CD4-positive, CD25-positive, alpha-beta regulatory T cell (primary cell): ENCODE measurements at regions not wholly inside any gene's neighbourhood (a gene's known extent, or its start where the extent isn't known, plus 50 kb on each side); places are given as distances from the start of the nearest gene placed in this dataset.
"Not testable (repeated sequence)": the region's sequence is repeated elsewhere in the genome, so short reads cannot be mapped to it uniquely, and the experiment has no call there.

ENCODE experiments used
- ATAC-seq, 2 donors: fragments of 150-1000 bp; cut with Tn5 transposase; one replicate each; pipeline ENCODE4 v1.10.0; 2021; ENCODE audit warnings: low read depth in 2 of 2, moderate number of reproducible peaks in 2 of 2, moderate library complexity in 1 of 2
- DNase-seq, 3 donors: peaks; one replicate each; pipeline versions ENCODE4 v3.0.0 to v3.0.0-alpha.2; 2012 to 2022; ENCODE audit warnings: mixed read lengths in 1 of 3
- H3K27ac ChIP-seq: one replicate; pipeline ENCODE4 v1.7.0; 2013; ENCODE audit warnings: mild to moderate bottlenecking, low read length; ENCODE audit not compliant: insufficient read depth, poor library complexity, severe bottlenecking
- H3K27me3 ChIP-seq: one replicate; pipeline ENCODE4 v1.7.0; 2013; ENCODE audit warnings: low read length; ENCODE audit not compliant: control insufficient read depth, insufficient read depth
- H3K36me3 ChIP-seq: one replicate; pipeline ENCODE4 v1.7.0; 2013; ENCODE audit warnings: mild to moderate bottlenecking, low read length, moderate library complexity; ENCODE audit not compliant: control insufficient read depth, insufficient read depth
- H3K4me1 ChIP-seq: 2 replicates; pipeline ENCODE4 v1.7.0; 2013; ENCODE audit warnings: mild to moderate bottlenecking, low read length; ENCODE audit not compliant: insufficient read depth, control insufficient read depth, poor library complexity, severe bottlenecking
- H3K4me3 ChIP-seq: one replicate; pipeline ENCODE4 v1.7.0; 2013; ENCODE audit warnings: low read depth, mild to moderate bottlenecking, low read length, moderate library complexity
- H3K9me3 ChIP-seq, 2 experiments: 1 replicate in 1 of 2; 2 replicates in 1 of 2; pipeline ENCODE4 v1.7.0; 2013; ENCODE audit warnings: low read length in 2 of 2, mild to moderate bottlenecking in 1 of 2, moderate library complexity in 1 of 2; ENCODE audit not compliant: control insufficient read depth in 2 of 2
- H3K27ac Mint-ChIP-seq, 3 donors: one replicate each; pipeline ENCODE4 v1.8.0; 2020 to 2022; ENCODE audit warnings: mild to moderate bottlenecking in 3 of 3, mixed read lengths in 3 of 3, moderate library complexity in 2 of 3
- H3K27me3 Mint-ChIP-seq: one replicate; pipeline ENCODE4 v1.8.0; 2022; ENCODE audit warnings: mild to moderate bottlenecking, mixed read lengths
- H3K36me3 Mint-ChIP-seq: one replicate; pipeline ENCODE4 v1.8.0; 2020; ENCODE audit warnings: mixed read lengths
- H3K4me1 Mint-ChIP-seq, 4 donors: one replicate each; pipeline ENCODE4 v1.8.0; 2020 to 2022; ENCODE audit warnings: mixed read lengths in 4 of 4, mild to moderate bottlenecking in 1 of 4
- H3K4me3 Mint-ChIP-seq, 4 donors: one replicate each; pipeline ENCODE4 v1.8.0; 2020 to 2022; ENCODE audit warnings: mild to moderate bottlenecking in 4 of 4, mixed read lengths in 4 of 4, moderate library complexity in 3 of 4
- H3K9me3 Mint-ChIP-seq, 7 donors: one replicate each; pipeline ENCODE4 v1.8.0; 2020 to 2022; ENCODE audit warnings: mixed read lengths in 7 of 7, mild to moderate bottlenecking in 3 of 7, moderate library complexity in 2 of 7

DNA sequence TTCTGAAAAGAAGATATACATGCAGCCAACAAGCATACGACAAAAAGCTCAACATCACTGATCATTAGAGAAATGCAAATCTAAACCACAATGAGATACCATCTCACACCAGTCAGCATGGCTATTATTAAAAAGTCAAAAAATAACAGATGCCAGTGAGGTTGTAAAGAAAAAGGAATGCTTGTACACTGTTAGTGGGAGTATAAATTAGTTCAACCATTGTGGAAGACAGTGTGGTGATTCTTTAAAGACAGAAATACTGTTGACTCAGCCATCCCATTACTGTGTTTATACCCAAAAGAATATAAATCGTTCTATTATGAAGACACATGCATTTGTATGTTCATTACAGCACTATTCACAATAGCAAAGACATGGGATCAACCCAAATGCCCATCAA, 221.1 kb upstream of the GADL1 start:
- H3K9me3 ChIP-seq, H3K4me3 ChIP-seq, ATAC-seq, H3K36me3 ChIP-seq, H3K36me3 Mint-ChIP-seq, H3K9me3 Mint-ChIP-seq, H3K27me3 ChIP-seq, H3K27ac ChIP-seq, H3K27me3 Mint-ChIP-seq, DNase-seq, H3K4me1 ChIP-seq, H3K4me3 Mint-ChIP-seq, H3K4me1 Mint-ChIP-seq: not testable (repeated sequence)
- peak overlapping the region in 1 of 3 donors; percentile 39 for H3K27ac Mint-ChIP-seq

GRCh38 chr3:31116651-31117050, 222.2 kb upstream of the GADL1 start:
- Histone ChIP-seq H3K27ac (no peak overlapping the region), H3K4me3 (no peak overlapping the region), H3K9me3 (no peaks in the 10 kb centered on the region), H3K36me3 (no peaks in the 10 kb centered on the region), H3K4me1 (no peaks in the 10 kb centered on the region), H3K27me3 (no peaks in the 10 kb centered on the region)
- H3K4me3 Mint-ChIP-seq = no peak overlapping the region
- DNase-seq = no peak
- no peak overlapping the region for H3K27ac Mint-ChIP-seq
- ATAC-seq = no peak
- no peaks in the 10 kb centered on the region for H3K27me3 Mint-ChIP-seq
- no peaks in the 10 kb centered on the region for H3K36me3 Mint-ChIP-seq
- H3K9me3 Mint-ChIP-seq = peaks cover 0 to 8% (median 1%) of the 10 kb centered on the region in 7 donors
- H3K4me1 Mint-ChIP-seq = peaks cover 0 to 4% (median 0%) of the 10 kb centered on the region in 4 donors

- Mint-ChIP-seq H3K36me3 (no peaks in the 10 kb centered on the region), H3K4me3 (no peak overlapping the region), H3K27ac (no peak overlapping the region), H3K9me3 (peaks cover 0 to 6% (median 0%) of the 10 kb centered on the region in 7 donors), H3K27me3 (no peaks in the 10 kb centered on the region), H3K4me1 (no peaks in the 10 kb centered on the region)
- DNase-seq (no peak), ATAC-seq (no peak)
- no peaks in the 10 kb centered on the region for H3K9me3 ChIP-seq
- no peaks in the 10 kb centered on the region for H3K36me3 ChIP-seq
- no peak overlapping the region for H3K4me3 ChIP-seq
- H3K27ac ChIP-seq = no peak overlapping the region
- H3K4me1 ChIP-seq = no peaks in the 10 kb centered on the region
- no peaks in the 10 kb centered on the region for H3K27me3 ChIP-seq
Observed at GRCh38 chr3:31117854-31118253, 223.4 kb upstream of the GADL1 start.

DNA sequence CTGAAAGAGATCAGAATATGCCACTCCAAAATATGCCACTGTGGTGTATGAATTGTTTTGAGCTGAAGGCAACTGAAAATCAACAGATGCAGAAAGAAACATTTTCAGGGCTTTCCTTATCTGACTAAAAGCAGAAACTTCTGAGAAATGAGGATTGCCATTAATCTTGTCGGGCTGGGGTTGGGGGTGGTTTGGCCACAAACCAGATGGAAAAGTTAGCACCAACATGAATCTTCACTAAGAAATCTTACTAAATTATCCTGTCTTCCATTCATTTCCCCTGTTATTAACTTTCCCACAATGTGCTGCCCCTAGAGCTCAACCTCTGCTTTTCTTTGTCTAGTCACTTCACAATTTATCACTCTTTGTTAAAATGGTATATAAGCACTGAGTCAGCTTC, 229.9 kb upstream of the GADL1 start:
- Histone ChIP-seq H3K9me3 (peaks cover 0 to 6% of the 10 kb centered on the region in 2 experiments), H3K27ac (no peak overlapping the region), H3K36me3 (no peaks in the 10 kb centered on the region), H3K27me3 (no peaks in the 10 kb centered on the region), H3K4me1 (no peaks in the 10 kb centered on the region), H3K4me3 (no peak overlapping the region)
- no peak for DNase-seq
- H3K36me3 Mint-ChIP-seq = no peaks in the 10 kb centered on the region
- H3K4me3 Mint-ChIP-seq = no peak overlapping the region
- no peaks in the 10 kb centered on the region for H3K4me1 Mint-ChIP-seq
- H3K9me3 Mint-ChIP-seq = peaks cover 0 to 14% (median 5%) of the 10 kb centered on the region in 7 donors
- H3K27me3 Mint-ChIP-seq = no peaks in the 10 kb centered on the region
- no peak overlapping the region for H3K27ac Mint-ChIP-seq
- ATAC-seq = no peak

GRCh38 chr3:31125413-31126020, 231.1 kb upstream of the GADL1 start:
- DNase-seq = no peak
- Histone ChIP-seq H3K36me3 (no peaks in the 10 kb centered on the region), H3K9me3 (peaks cover 0 to 6% of the 10 kb centered on the region in 2 experiments), H3K27me3 (no peaks in the 10 kb centered on the region), H3K4me1 (no peaks in the 10 kb centered on the region), H3K4me3 (no peak overlapping the region), H3K27ac (no peak overlapping the region)
- Mint-ChIP-seq H3K27me3 (peaks cover 2% of the 10 kb centered on the region), H3K27ac (no peak overlapping the region), H3K4me3 (no peak overlapping the region), H3K9me3 (peaks cover 0 to 14% (median 5%) of the 10 kb centered on the region in 7 donors), H3K4me1 (no peaks in the 10 kb centered on the region), H3K36me3 (no peaks in the 10 kb centered on the region)
- ATAC-seq = no peak

DNA sequence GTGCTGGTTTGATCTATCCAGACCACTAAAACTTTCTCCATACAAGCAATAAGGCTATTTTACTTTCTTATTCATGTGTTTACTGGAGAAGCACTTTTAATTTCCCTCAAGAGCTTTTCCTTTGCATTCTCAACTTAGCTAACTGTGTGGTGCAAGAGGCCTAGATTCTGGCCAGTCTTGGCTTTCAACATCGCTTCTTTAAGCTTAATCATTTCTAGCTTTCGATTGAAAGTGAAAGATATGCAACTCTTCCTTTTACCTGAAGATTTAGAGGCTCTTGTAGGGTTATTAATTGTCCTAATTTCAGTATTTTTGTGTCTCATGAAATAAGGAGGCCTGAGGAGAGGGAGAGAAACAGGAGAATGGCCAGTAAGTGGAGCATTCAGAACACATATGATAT, 234.8 kb upstream of the GADL1 start:
- H3K27me3 Mint-ChIP-seq = peaks cover 8% of the 10 kb centered on the region

GRCh38 chr3:31132132-31132769, 237.8 kb upstream of the GADL1 start:
- Histone ChIP-seq H3K27me3 (no peaks in the 10 kb centered on the region), H3K4me3 (no peak overlapping the region), H3K9me3 (no peaks in the 10 kb centered on the region), H3K4me1 (no peaks in the 10 kb centered on the region), H3K27ac (no peak overlapping the region), H3K36me3 (no peaks in the 10 kb centered on the region)
- Mint-ChIP-seq H3K4me1 (peaks cover 0 to 3% (median 0%) of the 10 kb centered on the region in 4 donors), H3K36me3 (no peaks in the 10 kb centered on the region), H3K4me3 (no peak overlapping the region), H3K27ac (no peak overlapping the region), H3K9me3 (no peaks in the 10 kb centered on the region), H3K27me3 (peaks cover 8% of the 10 kb centered on the region)
- ATAC-seq (no peak), DNase-seq (peak in 2 of 3 donors; percentile 32 to 63)

More for the DNA sequence above, 234.8 kb upstream of the GADL1 start:
- H3K36me3 Mint-ChIP-seq = no peaks in the 10 kb centered on the region
- no peak overlapping the region for H3K4me3 ChIP-seq
- DNase-seq (no peak), ATAC-seq (no peak)
- no peaks in the 10 kb centered on the region for H3K27me3 ChIP-seq
- peaks cover 0 to 4% of the 10 kb centered on the region in 2 experiments for H3K9me3 ChIP-seq
- H3K27ac ChIP-seq = no peak overlapping the region
- H3K4me1 ChIP-seq = no peaks in the 10 kb centered on the region
- H3K27ac Mint-ChIP-seq = no peak overlapping the region
- H3K4me1 Mint-ChIP-seq = peaks cover 0 to 3% (median 0%) of the 10 kb centered on the region in 4 donors
- peaks cover 0 to 9% (median 5%) of the 10 kb centered on the region in 7 donors for H3K9me3 Mint-ChIP-seq
- no peaks in the 10 kb centered on the region for H3K36me3 ChIP-seq
- no peak overlapping the region for H3K4me3 Mint-ChIP-seq

DNA sequence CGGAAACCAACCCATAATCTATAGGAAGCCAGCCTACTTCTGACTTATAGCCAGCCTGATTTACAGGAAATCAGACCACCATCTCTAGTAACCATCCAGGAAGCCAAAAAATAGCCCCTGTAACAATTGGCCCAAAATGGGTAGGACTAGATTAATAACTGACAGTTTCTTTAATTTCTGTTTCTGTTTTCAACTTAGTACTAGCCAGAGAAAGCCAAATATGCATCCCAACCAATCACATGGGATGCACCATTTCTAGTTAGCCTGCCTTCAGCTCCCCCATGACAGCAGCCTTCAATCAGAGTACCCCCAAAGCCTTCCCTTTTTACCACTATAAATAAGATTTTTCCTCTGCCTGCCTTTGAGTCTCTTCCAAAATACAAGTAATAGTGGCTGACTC, 239.1 kb upstream of the GADL1 start:
- H3K4me3 ChIP-seq = no peak overlapping the region
- H3K4me3 Mint-ChIP-seq = no peak overlapping the region

More for the DNA sequence above, 239.1 kb upstream of the GADL1 start:
- H3K27me3 ChIP-seq = no peaks in the 10 kb centered on the region
- H3K4me1 ChIP-seq = no peaks in the 10 kb centered on the region
- no peaks in the 10 kb centered on the region for H3K9me3 ChIP-seq
- Mint-ChIP-seq H3K27me3 (peaks cover 12% of the 10 kb centered on the region), H3K27ac (no peak overlapping the region), H3K9me3 (no peaks in the 10 kb centered on the region), H3K36me3 (no peaks in the 10 kb centered on the region), H3K4me1 (peaks cover 0 to 3% (median 0%) of the 10 kb centered on the region in 4 donors)
- no peaks in the 10 kb centered on the region for H3K36me3 ChIP-seq
- DNase-seq (no peak), ATAC-seq (no peak)
- no peak overlapping the region for H3K27ac ChIP-seq
